B cell (primary cell): ENCODE measurements at regions not wholly inside any gene's neighbourhood (a gene's known extent, or its start where the extent isn't known, plus 50 kb on each side); places are given as distances from the start of the nearest gene placed in this dataset.

Source experiments
- EZH2 ChIP-seq: IDR thresholded peaks from 2 replicates; pipeline ENCODE4 v1.6.1; 2012; ENCODE audit warnings: borderline replicate concordance, low read depth, mild to moderate bottlenecking, moderate library complexity, low read length; ENCODE audit not compliant: insufficient read depth, poor library complexity, severe bottlenecking
- TF ChIP-seq, protein P1 (sequence below): fragments of 200-600 bp; IDR thresholded peaks from one replicate; pipeline ENCODE4 v1.8.0; 2022; ENCODE audit warnings: antibody characterized with exemption, mild to moderate bottlenecking

DNA sequence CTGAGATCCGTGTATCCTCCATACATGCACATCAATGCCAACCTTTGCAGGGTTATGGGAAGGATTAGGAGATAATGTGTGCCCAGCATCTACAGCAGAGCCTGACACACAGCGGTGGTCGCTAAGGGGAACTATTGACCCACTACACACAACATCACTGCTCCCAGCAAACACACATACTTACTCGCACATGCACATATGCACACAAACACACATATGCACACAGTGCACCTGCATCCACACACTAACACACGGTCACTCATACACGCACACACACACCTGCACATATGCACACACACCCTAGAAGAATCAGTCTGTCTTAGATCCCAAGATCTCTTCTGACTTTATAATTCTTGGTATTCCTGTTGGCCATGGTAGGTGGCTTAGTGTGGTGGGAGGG, 118.3 kb downstream of the GYPC start:
- no peak for TF ChIP-seq EZH2
- TF ChIP-seq, protein P1, sequence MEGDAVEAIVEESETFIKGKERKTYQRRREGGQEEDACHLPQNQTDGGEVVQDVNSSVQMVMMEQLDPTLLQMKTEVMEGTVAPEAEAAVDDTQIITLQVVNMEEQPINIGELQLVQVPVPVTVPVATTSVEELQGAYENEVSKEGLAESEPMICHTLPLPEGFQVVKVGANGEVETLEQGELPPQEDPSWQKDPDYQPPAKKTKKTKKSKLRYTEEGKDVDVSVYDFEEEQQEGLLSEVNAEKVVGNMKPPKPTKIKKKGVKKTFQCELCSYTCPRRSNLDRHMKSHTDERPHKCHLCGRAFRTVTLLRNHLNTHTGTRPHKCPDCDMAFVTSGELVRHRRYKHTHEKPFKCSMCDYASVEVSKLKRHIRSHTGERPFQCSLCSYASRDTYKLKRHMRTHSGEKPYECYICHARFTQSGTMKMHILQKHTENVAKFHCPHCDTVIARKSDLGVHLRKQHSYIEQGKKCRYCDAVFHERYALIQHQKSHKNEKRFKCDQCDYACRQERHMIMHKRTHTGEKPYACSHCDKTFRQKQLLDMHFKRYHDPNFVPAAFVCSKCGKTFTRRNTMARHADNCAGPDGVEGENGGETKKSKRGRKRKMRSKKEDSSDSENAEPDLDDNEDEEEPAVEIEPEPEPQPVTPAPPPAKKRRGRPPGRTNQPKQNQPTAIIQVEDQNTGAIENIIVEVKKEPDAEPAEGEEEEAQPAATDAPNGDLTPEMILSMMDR: no peak
